Uterus (tissue), 3 donors: ENCODE measurements at regions not wholly inside any gene's neighbourhood (a gene's known extent, or its start where the extent isn't known, plus 50 kb on each side); places are given as distances from the start of the nearest gene placed in this dataset.

Experiments used
- DNase-seq, 2 donors: peaks; one replicate each; pipeline ENCODE4 v3.0.0-alpha.2; 2019 to 2020
- H3K27ac ChIP-seq, 2 donors: fragments of 200-600 bp; sonication (generic); 1 replicate in 1 of 2; 2 replicates in 1 of 2; pipeline ENCODE4 v1.5.1; 2016 to 2018
- H3K27me3 ChIP-seq, 2 donors: fragments of 200-600 bp; sonication (generic); one replicate each; pipeline ENCODE4 v1.5.1; 2018 to 2019; ENCODE audit warnings: control low read depth in 1 of 2
- H3K36me3 ChIP-seq, 2 donors: fragments of 200-600 bp; sonication (generic); one replicate each; pipeline ENCODE4 v1.5.1; 2019; ENCODE audit warnings: control low read depth in 1 of 2
- H3K4me1 ChIP-seq, 2 donors: fragments of 200-600 bp; sonication (generic); one replicate each; pipeline ENCODE4 v1.5.1; 2018 to 2019; ENCODE audit warnings: control low read depth in 1 of 2
- H3K4me3 ChIP-seq, 2 donors: fragments of 200-600 bp; sonication (generic); 1 replicate in 1 of 2; 2 replicates in 1 of 2; pipeline ENCODE4 v1.5.1; 2018 to 2019; ENCODE audit warnings: mild to moderate bottlenecking in 1 of 2
- H3K9me3 ChIP-seq, 2 donors: fragments of 200-600 bp; sonication (generic); one replicate each; pipeline ENCODE4 v1.5.1; 2019; ENCODE audit warnings: control low read depth in 1 of 2
- CTCF ChIP-seq, 4 experiments: fragments of 200-600 bp in 2 of 4; fragments of 450-650 bp in 2 of 4; sonication (generic) in 2 of 4; IDR thresholded peaks; one replicate each; pipeline ENCODE4 v1.5.1; 2016 to 2019; ENCODE audit warnings: antibody characterized with exemption in 4 of 4, mild to moderate bottlenecking in 2 of 4, moderate library complexity in 1 of 4
- POLR2A ChIP-seq, 2 donors: fragments of 450-650 bp; IDR thresholded peaks; one replicate each; pipeline ENCODE4 v1.6.1; 2016; ENCODE audit warnings: antibody characterized with exemption in 2 of 2, mild to moderate bottlenecking in 1 of 2, moderate library complexity in 1 of 2
- intact Hi-C: fragments of 100-400 bp; cut with DNase I; formaldehyde crosslinking; loops from one replicate; pipeline ENCODE4 v1.15.1; 2023; ENCODE audit warnings: low total_unique reads
- donor health status: DM: yes; HTN: yes; CAD: no.

- DNase-seq: no peak
- no peaks in the 10 kb centered on the region for H3K4me1 ChIP-seq
- no peaks in the 10 kb centered on the region for H3K36me3 ChIP-seq
- H3K27ac ChIP-seq: no peak overlapping the region
- no peak overlapping the region for H3K4me3 ChIP-seq
- peaks cover 0 to 2% of the 10 kb centered on the region in 2 donors for H3K9me3 ChIP-seq
- no peaks in the 10 kb centered on the region for H3K27me3 ChIP-seq
- TF ChIP-seq CTCF (IDR thresholded peaks at IDR 0.05) (no peak), POLR2A (IDR thresholded peaks at IDR 0.05) (no peak)
- intact Hi-C loops: no loop called here
Observed at GRCh38 chr15:75136118-75136517, 65.6 kb upstream of the C15orf39 start.

GRCh38 chr15:75136758-75137157 lies 64.9 kb upstream of the C15orf39 start:
- no peak for DNase-seq
- intact Hi-C loops: no loop called here
- H3K4me1 ChIP-seq: no peaks in the 10 kb centered on the region
- H3K36me3 ChIP-seq: no peaks in the 10 kb centered on the region
- peaks cover 0 to 4% of the 10 kb centered on the region in 2 donors for H3K9me3 ChIP-seq
- H3K27ac ChIP-seq: no peak overlapping the region
- no peak for TF ChIP-seq CTCF (IDR thresholded peaks at IDR 0.05)
- TF ChIP-seq POLR2A (IDR thresholded peaks at IDR 0.05): no peak
- H3K4me3 ChIP-seq: no peak overlapping the region
- no peaks in the 10 kb centered on the region for H3K27me3 ChIP-seq

DNA sequence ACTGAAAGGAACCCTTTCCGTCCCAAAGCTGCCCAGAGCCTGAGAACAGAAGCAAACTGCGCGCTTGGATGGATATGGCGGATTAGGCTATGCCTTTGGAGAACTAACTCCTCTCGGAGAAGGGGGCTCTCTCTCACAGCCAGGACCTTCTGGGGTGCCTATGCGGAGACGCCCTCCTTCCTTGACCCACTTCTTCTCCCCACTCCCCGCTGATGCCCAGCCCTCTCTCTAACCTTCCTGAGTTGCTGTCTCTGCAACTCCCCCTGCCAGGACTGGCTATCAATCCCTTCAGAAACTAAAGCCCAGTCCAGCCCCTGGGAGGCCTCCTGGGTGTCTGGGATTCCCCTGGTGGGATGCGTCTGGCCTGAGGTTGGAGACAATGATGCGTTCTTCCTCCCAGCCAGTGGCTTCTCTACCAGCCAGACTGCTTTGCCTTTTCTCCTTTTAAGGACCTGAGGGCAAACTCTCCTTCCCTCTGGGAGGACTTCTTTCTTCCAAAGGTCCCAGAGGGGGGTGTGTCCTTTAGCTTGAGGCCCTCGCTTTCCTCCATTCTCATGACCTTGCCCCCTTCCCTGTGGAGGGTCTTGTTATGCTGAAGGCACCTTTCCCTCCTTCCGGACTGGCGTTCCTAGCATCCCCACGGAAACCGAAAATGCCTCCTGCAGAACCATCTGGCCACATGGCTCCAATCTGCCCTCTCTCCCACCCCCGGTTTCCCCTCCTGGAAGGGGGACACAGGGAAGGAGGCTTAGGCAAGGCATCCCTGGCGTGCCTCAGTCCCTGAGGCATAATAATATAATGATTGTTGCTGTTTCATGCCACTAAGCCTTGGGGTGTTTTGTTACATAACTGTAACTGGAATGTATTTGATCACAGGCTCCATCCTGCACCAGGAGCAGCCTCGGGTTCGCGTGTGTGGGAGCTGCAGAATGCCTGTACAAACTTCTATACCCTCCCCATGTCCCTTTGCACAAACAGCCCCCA lies 63.4 kb upstream of the C15orf39 start:
- H3K36me3 ChIP-seq: no peaks in the 10 kb centered on the region
- H3K9me3 ChIP-seq: peaks cover 0 to 12% of the 10 kb centered on the region in 2 donors
- TF ChIP-seq CTCF (IDR thresholded peaks at IDR 0.05): no peak
- no peak for TF ChIP-seq POLR2A (IDR thresholded peaks at IDR 0.05)
- intact Hi-C loops: no loop called here
- no peaks in the 10 kb centered on the region for H3K4me1 ChIP-seq
- H3K27ac ChIP-seq: no peak overlapping the region
- H3K4me3 ChIP-seq: no peak overlapping the region
- no peak for DNase-seq
- H3K27me3 ChIP-seq: no peaks in the 10 kb centered on the region

GRCh38 chr15:75140080-75140879 lies 61.4 kb upstream of the C15orf39 start:
- Histone ChIP-seq H3K27me3 (no peaks in the 10 kb centered on the region), H3K4me3 (no peak overlapping the region), H3K9me3 (peaks cover 0 to 24% of the 10 kb centered on the region in 2 donors), H3K4me1 (no peaks in the 10 kb centered on the region), H3K27ac (no peak overlapping the region), H3K36me3 (no peaks in the 10 kb centered on the region)
- intact Hi-C loops: no loop called here
- no peak for TF ChIP-seq POLR2A (IDR thresholded peaks at IDR 0.05)
- TF ChIP-seq CTCF (IDR thresholded peaks at IDR 0.05): no peak
- DNase-seq: no peak

DNA sequence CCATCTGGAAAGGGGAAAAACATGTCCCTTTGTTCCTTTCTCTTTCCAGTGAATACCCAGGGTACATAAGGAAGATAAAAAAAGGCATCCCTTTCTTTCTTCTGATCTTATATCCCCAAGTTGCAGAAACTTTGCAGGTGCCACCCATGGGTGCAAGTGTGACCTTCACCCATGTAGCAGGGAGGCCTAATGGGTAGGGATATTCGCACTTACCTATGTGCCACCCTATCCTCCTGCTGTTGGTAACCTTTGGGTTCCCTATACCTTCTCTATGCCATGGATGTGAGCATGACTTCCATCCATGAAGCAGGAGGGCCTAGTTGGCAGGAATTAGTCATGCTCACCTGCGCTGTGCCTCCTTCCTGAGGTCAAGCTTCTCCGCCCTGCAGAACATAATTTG lies 59.2 kb upstream of the C15orf39 start:
- Histone ChIP-seq H3K27me3 (no peaks in the 10 kb centered on the region), H3K36me3 (no peaks in the 10 kb centered on the region), H3K27ac (no peak overlapping the region), H3K4me1 (no peaks in the 10 kb centered on the region), H3K9me3 (peaks cover 0 to 24% of the 10 kb centered on the region in 2 donors), H3K4me3 (no peak overlapping the region)
- DNase-seq: no peak
- intact Hi-C loops: no loop called here
- TF ChIP-seq POLR2A (IDR thresholded peaks at IDR 0.05): no peak
- no peak for TF ChIP-seq CTCF (IDR thresholded peaks at IDR 0.05)
